ENCODE measurements at regions not wholly inside any gene's neighbourhood (a gene's known extent, or its start where the extent isn't known, plus 50 kb on each side); places are given as distances from the start of the nearest gene placed in this dataset.

GRCh38 chr4:31228068-31228467, 507.9 kb downstream of the PCDH7 start:
- CTCF ChIA-PET: no interaction called here
- no peak for DNase-seq (ENCODE audit: extremely low spot score)
- POLR2A ChIA-PET: no interaction called here
- no peak for TF ChIP-seq CTCF (IDR thresholded peaks at IDR 0.05; ENCODE audit: control extremely low read depth, extremely low read depth, low read depth, missing control alignments)

DNA sequence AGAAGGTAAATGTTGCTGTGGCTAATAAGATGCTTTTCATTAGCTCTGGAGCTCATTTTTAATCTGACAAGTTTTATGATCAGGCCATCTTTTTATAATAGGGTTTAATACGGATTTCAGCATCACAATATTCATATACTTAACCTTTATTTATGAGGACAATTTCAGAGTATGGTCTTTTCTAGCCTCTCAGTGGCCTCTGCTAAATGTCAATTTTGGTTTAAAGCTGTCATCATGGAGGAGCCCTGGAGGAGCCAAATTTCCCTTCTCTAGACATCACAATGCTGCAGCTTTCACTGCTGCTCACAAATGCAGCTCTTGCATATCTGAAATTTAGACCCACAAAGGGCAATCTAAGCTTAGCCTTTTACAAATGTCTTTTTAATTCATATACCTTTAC, 510.4 kb downstream of the PCDH7 start:
- no peak for TF ChIP-seq CTCF (IDR thresholded peaks at IDR 0.05; ENCODE audit: control extremely low read depth, extremely low read depth, low read depth, missing control alignments)
- ChIA-PET CTCF (no interaction called here), POLR2A (no interaction called here)
- DNase-seq (ENCODE audit: extremely low spot score): no peak

DNA sequence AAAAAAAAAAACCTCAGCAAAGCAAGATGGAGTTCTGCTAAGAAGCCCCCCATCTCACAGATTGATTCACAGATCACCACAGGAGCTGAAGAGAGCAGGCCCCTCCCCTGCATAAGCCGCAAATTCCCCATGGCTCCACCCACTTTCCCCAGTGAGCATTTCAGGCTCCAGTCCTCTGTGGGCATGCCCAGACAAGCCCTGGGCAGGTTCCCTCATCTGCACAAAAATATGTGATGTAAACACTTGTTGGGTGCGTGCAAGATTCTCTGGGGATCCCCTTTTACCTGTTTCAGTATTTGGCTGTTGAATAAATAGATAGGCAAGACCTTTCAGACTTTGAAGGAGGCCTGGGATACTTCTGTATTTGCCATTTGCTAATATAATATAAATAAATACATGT, 514.3 kb downstream of the PCDH7 start:
- POLR2A ChIA-PET: interaction anchor here (0.6 kb wide), 1 partner anchor 203 kb away, joined by 4 read pairs; no protein-coding TSS in a partner anchor

GRCh38 chr4:31234901-31235300, 514.7 kb downstream of the PCDH7 start:
- no peak for TF ChIP-seq CTCF (IDR thresholded peaks at IDR 0.05; ENCODE audit: control extremely low read depth, extremely low read depth, low read depth, missing control alignments)
- POLR2A ChIA-PET: interaction anchor here (0.6 kb wide), 1 partner anchor 203 kb away, joined by 4 read pairs; no protein-coding TSS in a partner anchor
- no peak for DNase-seq (ENCODE audit: extremely low spot score)
- CTCF ChIA-PET: no interaction called here

More for the DNA sequence above, 514.3 kb downstream of the PCDH7 start:
- CTCF ChIA-PET: no interaction called here
- no peak for DNase-seq (ENCODE audit: extremely low spot score)
- no peak for TF ChIP-seq CTCF (IDR thresholded peaks at IDR 0.05; ENCODE audit: control extremely low read depth, extremely low read depth, low read depth, missing control alignments)

DNA sequence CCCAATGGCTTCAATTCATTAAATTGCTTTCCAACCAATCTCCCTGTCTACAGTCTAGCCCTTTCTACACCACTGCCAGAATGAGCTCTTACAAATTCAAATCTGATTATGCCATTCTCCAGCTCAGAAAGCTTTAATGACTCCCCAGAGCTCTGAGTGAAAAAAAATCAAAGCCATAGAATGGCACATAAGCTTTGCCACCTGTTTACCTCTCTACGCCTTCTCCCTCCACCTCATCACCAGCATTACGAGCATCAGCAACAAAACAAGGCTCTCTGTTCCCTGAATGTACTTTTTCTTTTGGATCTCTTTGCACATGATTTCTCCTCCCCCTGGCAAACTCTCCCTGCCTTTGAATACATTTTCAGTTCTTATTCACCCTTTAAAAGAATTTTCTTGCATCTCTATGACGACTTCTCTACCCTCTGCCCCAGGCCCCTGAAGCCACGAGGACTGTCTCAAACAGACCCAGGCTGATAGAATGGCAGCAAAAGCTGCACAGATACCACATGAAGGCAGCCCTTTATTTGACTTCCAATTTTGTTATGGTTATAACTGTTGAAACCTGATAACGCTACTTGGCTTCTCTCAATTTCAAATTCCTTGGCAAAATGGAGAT, 516.0 kb downstream of the PCDH7 start:
- CTCF ChIA-PET: interaction anchor here (1.0 kb wide), 1 partner anchor 15 kb away, joined by 3 read pairs; no protein-coding TSS in a partner anchor
- no peak for TF ChIP-seq CTCF (IDR thresholded peaks at IDR 0.05; ENCODE audit: control extremely low read depth, extremely low read depth, low read depth, missing control alignments)
- no peak for DNase-seq (ENCODE audit: extremely low spot score)
- POLR2A ChIA-PET: no interaction called here

DNA sequence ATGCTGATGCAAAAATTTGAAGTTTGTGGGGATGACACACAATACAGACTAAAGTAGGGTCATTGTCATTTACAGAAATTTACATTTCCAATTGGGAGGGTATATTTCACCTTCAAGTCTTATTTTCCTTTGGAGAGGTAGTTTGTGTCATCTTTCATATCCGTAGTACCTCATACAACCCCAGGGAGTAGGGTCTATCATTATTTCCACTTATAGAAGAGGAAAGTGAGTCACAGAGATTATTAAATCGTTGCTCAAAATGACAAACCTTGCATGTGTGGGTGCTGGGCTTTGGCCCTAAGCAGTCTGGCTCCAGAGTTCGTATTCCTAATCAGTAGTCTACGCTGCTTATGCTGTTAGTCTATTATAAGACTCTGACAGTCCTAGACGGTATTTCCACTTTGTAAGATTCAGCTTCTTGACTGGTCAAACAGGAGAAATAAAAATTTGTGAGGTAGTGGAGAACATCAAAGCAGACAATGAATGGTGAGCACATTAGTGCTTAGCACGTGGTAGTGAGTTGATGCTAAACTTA, 516.5 kb downstream of the PCDH7 start:
- ChIA-PET CTCF (interaction anchor here (1.0 kb wide), 1 partner anchor 14 kb away, joined by 3 read pairs; no protein-coding TSS in a partner anchor), POLR2A (no interaction called here)
- DNase-seq (ENCODE audit: extremely low spot score): no peak
- TF ChIP-seq CTCF (IDR thresholded peaks at IDR 0.05; ENCODE audit: control extremely low read depth, extremely low read depth, low read depth, missing control alignments): no peak
